Upper lobe of left lung (tissue), 6 donors: ENCODE measurements at regions not wholly inside any gene's neighbourhood (a gene's known extent, or its start where the extent isn't known, plus 50 kb on each side); places are given as distances from the start of the nearest gene placed in this dataset.

Experiments
- ATAC-seq, 2 donors: fragments of 200-7000 bp; cut with Tn5 transposase; one replicate each; pipeline ENCODE4 v1.9.1; 2022; ENCODE audit warnings: mild to moderate bottlenecking in 2 of 2, moderate library complexity in 2 of 2; ENCODE audit not compliant: low FRiP score in 2 of 2
- DNase-seq, 2 donors: peaks; one replicate each; pipeline ENCODE4 v3.0.0-alpha.2; 2019 to 2020
- H3K27ac ChIP-seq, 4 donors: fragments of 200-600 bp; sonication (generic); one replicate each; pipeline ENCODE4 v1.5.1; 2016 to 2019
- H3K27me3 ChIP-seq, 4 donors: fragments of 200-600 bp; sonication (generic); one replicate each; pipeline ENCODE4 v1.5.1; 2017 to 2019
- H3K36me3 ChIP-seq, 4 donors: fragments of 200-600 bp; sonication (generic); one replicate each; pipeline ENCODE4 v1.5.1; 2016 to 2019
- H3K4me1 ChIP-seq, 4 donors: fragments of 200-600 bp; sonication (generic); one replicate each; pipeline ENCODE4 v1.5.1; 2018 to 2019
- H3K4me3 ChIP-seq, 4 donors: fragments of 200-600 bp; sonication (generic); one replicate each; pipeline ENCODE4 v1.5.1; 2017 to 2019; ENCODE audit warnings: mild to moderate bottlenecking in 2 of 4, moderate library complexity in 1 of 4
- H3K9me3 ChIP-seq, 4 donors: fragments of 200-600 bp; sonication (generic); one replicate each; pipeline ENCODE4 v1.5.1; 2018 to 2019
- EP300 ChIP-seq, 4 donors: sonication (generic); formaldehyde crosslinking; IDR thresholded peaks; one replicate each; pipeline ENCODE4 v1.5.1; 2017; ENCODE audit warnings: antibody characterized with exemption in 4 of 4, control low read depth in 2 of 4
- POLR2A ChIP-seq, 4 donors: fragments of 450-650 bp; IDR thresholded peaks; one replicate each; pipeline ENCODE4 v1.5.1; 2016 to 2017; ENCODE audit warnings: antibody characterized with exemption in 4 of 4, mild to moderate bottlenecking in 2 of 4
- POLR2AphosphoS5 ChIP-seq, 2 donors: sonication (generic); formaldehyde crosslinking; IDR thresholded peaks; one replicate each; pipeline ENCODE4 v1.5.1; 2017; ENCODE audit warnings: antibody characterized with exemption in 2 of 2
- WGBS, 2 donors: methylation state at CpG; one replicate each; pipeline ENCODE4 v1.1.5; 2017 to 2018; 5-methylcytosine and 5-hydroxymethylcytosine counted together
- TF ChIP-seq, protein P1 (sequence below), 6 experiments: fragments of 450-650 bp in 4 of 6; fragments of 200-600 bp in 2 of 6; sonication (generic) in 2 of 6; IDR thresholded peaks; one replicate each; pipeline ENCODE4 v1.5.1; 2016 to 2019; ENCODE audit warnings: antibody characterized with exemption in 6 of 6
- donor health status: DM: no; HTN: no; CAD: no; lungs with moderate emphysema.
- donor health status: DM: no; HTN: yes; CAD: no; lungs with severe emphysema.

DNA sequence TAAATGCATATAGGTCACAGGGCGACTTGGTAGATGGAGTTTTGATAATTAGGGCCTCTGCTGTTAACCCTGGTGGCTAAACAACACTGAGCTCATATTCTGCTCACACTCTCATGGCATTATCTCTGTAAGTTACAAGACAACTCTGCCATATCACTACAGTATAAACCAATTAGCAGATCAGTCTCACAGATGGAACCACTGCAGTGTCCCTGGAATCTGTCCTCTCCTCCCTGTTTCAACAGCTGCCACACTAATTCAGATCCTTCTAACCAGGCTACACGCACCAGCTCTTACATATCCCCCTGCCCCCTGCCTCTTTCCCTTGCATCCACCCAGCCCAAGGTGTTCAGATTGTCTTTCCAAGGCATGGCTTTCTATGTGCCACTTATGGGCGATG lies 161.0 kb upstream of the RMST start:
- Histone ChIP-seq H3K9me3 (no peaks in the 10 kb centered on the region), H3K27me3 (no peaks in the 10 kb centered on the region), H3K27ac (no peak overlapping the region), H3K4me3 (no peak overlapping the region), H3K36me3 (no peaks in the 10 kb centered on the region), H3K4me1 (peaks cover 0 to 2% (median 0%) of the 10 kb centered on the region in 4 donors)
- 92 to 94% methylated on average over 3 of the region's 3 CpGs for WGBS, 2 donors
- no peak for ATAC-seq
- TF ChIP-seq POLR2A (IDR thresholded peaks at IDR 0.05) (no peak), EP300 (IDR thresholded peaks at IDR 0.05) (no peak), POLR2AphosphoS5 (IDR thresholded peaks at IDR 0.05) (no peak)
- TF ChIP-seq, protein P1, sequence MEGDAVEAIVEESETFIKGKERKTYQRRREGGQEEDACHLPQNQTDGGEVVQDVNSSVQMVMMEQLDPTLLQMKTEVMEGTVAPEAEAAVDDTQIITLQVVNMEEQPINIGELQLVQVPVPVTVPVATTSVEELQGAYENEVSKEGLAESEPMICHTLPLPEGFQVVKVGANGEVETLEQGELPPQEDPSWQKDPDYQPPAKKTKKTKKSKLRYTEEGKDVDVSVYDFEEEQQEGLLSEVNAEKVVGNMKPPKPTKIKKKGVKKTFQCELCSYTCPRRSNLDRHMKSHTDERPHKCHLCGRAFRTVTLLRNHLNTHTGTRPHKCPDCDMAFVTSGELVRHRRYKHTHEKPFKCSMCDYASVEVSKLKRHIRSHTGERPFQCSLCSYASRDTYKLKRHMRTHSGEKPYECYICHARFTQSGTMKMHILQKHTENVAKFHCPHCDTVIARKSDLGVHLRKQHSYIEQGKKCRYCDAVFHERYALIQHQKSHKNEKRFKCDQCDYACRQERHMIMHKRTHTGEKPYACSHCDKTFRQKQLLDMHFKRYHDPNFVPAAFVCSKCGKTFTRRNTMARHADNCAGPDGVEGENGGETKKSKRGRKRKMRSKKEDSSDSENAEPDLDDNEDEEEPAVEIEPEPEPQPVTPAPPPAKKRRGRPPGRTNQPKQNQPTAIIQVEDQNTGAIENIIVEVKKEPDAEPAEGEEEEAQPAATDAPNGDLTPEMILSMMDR (IDR thresholded peaks at IDR 0.05) = no peak
- DNase-seq = no peak

DNA sequence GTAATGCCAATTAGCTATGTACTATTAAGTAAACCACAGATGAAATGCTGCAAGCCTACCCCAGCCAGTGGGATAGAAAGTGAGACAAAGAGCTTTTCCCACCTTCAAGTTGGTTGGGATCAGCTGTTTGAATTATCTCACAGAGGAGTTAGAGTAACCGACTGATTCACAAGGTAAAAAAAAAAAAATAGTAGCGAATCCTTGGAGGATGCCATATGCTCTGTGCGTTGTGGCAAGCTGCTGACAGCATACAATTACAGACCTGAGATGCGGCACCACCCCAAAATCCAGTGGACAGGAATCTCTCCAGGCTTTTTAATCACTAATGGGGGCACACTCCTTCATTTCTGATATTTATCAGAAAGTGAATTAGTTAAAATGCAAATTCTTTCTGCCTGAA lies 157.0 kb upstream of the RMST start:
- no peak for ATAC-seq
- Histone ChIP-seq H3K36me3 (no peaks in the 10 kb centered on the region), H3K4me1 (peaks cover 0 to 2% (median 0%) of the 10 kb centered on the region in 4 donors), H3K27ac (no peak overlapping the region), H3K4me3 (no peak overlapping the region), H3K27me3 (no peaks in the 10 kb centered on the region), H3K9me3 (no peaks in the 10 kb centered on the region)
- 86 to 92% methylated on average over 4 of the region's 4 CpGs for WGBS, 2 donors
- DNase-seq = no peak
- TF ChIP-seq EP300 (IDR thresholded peaks at IDR 0.05) = no peak
- no peak for TF ChIP-seq POLR2AphosphoS5 (IDR thresholded peaks at IDR 0.05)

DNA sequence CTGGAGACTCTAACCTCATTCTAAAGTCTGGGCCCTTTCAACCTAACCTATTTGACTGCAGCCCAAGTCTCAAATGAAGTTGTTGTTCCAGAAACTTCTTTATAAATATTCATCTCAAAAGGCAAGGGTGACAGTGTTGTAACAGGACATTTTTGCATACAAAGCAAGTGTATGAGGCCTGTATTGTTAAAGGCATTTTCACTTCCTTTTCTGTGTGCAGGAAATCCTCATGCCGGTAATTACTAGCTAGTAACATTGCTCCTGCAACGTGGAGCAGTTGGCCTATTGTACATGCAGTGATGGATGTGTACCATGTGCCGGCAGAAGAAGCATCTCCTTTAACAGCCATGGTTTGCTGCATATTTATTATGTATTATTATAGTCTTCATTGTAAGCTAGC lies 156.5 kb upstream of the RMST start:
- Histone ChIP-seq H3K4me3 (no peak overlapping the region), H3K27ac (no peak overlapping the region), H3K36me3 (no peaks in the 10 kb centered on the region), H3K4me1 (peaks cover 0 to 2% (median 0%) of the 10 kb centered on the region in 4 donors), H3K9me3 (no peaks in the 10 kb centered on the region), H3K27me3 (no peaks in the 10 kb centered on the region)
- no peak for DNase-seq
- TF ChIP-seq EP300 (IDR thresholded peaks at IDR 0.05) = no peak
- TF ChIP-seq POLR2AphosphoS5 (IDR thresholded peaks at IDR 0.05) = no peak
- TF ChIP-seq, protein P1 (IDR thresholded peaks at IDR 0.05) = no peak
- no peak for TF ChIP-seq POLR2A (IDR thresholded peaks at IDR 0.05)
- 28 to 41% methylated on average over 3 of the region's 3 CpGs for WGBS, 2 donors
- peak in 1 of 2 donors; percentile 41 for ATAC-seq

DNA sequence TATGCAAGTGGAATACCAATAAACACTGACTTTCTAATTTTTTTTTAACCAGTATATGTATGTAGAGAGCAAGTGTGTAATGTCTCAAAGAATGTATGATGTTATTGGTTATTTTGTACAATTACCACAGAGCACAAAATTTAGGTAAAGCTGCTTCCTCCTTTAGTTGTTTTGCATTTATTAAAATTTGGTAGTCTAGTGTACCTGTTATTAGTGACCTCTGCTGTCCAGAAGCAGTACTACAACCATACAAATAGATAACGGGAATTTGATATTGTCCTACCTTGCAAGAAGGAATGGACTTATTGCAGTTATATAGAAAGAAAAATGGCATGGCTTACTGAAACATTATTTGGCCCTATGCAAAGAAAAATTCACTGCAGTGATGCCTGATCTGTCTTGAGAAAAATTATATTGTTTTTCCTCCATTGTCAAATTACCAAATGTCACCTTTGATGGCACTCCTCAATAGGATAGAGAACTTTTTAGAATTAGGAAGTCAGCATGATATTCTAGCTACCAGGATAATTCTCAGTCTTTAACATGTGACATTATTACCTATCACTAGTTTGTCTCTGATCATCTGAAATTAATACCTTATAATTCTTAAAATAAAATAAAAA lies 153.9 kb upstream of the RMST start:
- 5 to 9% methylated on average over 1 of the region's 1 CpG for WGBS, 2 donors
- no peaks in the 10 kb centered on the region for H3K36me3 ChIP-seq

DNA sequence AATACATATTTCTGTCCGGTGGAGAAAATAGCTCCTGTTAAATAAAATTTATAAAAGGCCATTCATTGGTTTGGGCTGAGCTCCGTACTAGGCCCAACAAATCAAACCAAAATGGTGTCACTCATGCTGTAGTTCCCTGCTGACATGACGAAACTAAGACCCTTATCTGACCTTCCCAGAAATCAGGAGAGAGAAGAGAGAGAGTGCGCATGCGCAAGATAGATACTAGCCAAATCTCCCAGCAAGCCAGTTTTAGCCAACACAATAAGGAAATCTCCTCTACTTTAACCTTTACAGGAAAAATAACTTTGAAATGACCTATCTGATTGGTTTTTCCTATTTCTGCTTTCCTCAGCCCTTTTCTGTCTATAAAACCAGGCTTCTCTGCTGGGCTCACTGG lies 152.7 kb upstream of the RMST start:
- H3K27me3 ChIP-seq = no peaks in the 10 kb centered on the region
- ATAC-seq = no peak
- 65 to 77% methylated on average over 5 of the region's 5 CpGs for WGBS, 2 donors
- no peak overlapping the region for H3K27ac ChIP-seq
- H3K36me3 ChIP-seq = no peaks in the 10 kb centered on the region
- no peak overlapping the region for H3K4me3 ChIP-seq
- H3K9me3 ChIP-seq = no peaks in the 10 kb centered on the region
- DNase-seq = no peak
- H3K4me1 ChIP-seq = peaks cover 0 to 2% (median 0%) of the 10 kb centered on the region in 4 donors
- TF ChIP-seq EP300 (IDR thresholded peaks at IDR 0.05) (no peak), POLR2A (IDR thresholded peaks at IDR 0.05) (no peak), POLR2AphosphoS5 (IDR thresholded peaks at IDR 0.05) (no peak)
- TF ChIP-seq, protein P1 (IDR thresholded peaks at IDR 0.05) = no peak

More for the DNA sequence above, 153.9 kb upstream of the RMST start:
- Histone ChIP-seq H3K9me3 (no peaks in the 10 kb centered on the region), H3K27me3 (no peaks in the 10 kb centered on the region), H3K4me1 (peaks cover 0 to 2% (median 0%) of the 10 kb centered on the region in 4 donors), H3K4me3 (no peak overlapping the region), H3K27ac (no peak overlapping the region)
- peak in 1 of 2 donors; percentile 70 for ATAC-seq
- no peak for DNase-seq
- TF ChIP-seq POLR2AphosphoS5 (IDR thresholded peaks at IDR 0.05) = no peak
- TF ChIP-seq, protein P1 (IDR thresholded peaks at IDR 0.05) = peak; percentile 39 to 75 (median 68)
